GM12878 (cell line): ENCODE measurements at regions not wholly inside any gene's neighbourhood (a gene's known extent, or its start where the extent isn't known, plus 50 kb on each side); places are given as distances from the start of the nearest gene placed in this dataset.

Experiments used
- ATAC-seq: fragments of 200-7000 bp; cut with Tn5 transposase; 3 replicates; pipeline ENCODE4 v1.9.1; 2020; ENCODE audit warnings: mild to moderate bottlenecking, moderate library complexity
- BruUV-seq: library from RNA; stranded (reverse); fragments of 400-500 nt; replicated peaks from 2 replicates; lab custom pipeline; 2021; lab: Mats Ljungman, UMichigan
- CTCF ChIA-PET: fragments of 300-600 bp; sonication (Branson Sonifier 250); formaldehyde crosslinking; extraction: SDS; loops from one replicate; lab custom pipeline; 2021; ENCODE audit warnings: inconsistent platforms; lab: Yijun Ruan, JAX
- POLR2A ChIA-PET: fragments of 350-600 bp; formaldehyde crosslinking; extraction: SDS; loops from one replicate; lab custom pipeline; 2021; ENCODE audit warnings: inconsistent platforms; lab: Charles Lee
- RAD21 ChIA-PET: fragments of 300-600 bp; sonication (Branson Sonifier 250); formaldehyde crosslinking; loops from one replicate; lab custom pipeline; 2023; ENCODE audit warnings: antibody characterized with exemption; ENCODE audit not compliant: unreplicated experiment; lab: Charles Lee
- SMC1A ChIA-PET: fragments of 300-600 bp; sonication (Branson Sonifier 250); formaldehyde crosslinking; loops from one replicate; lab custom pipeline; 2023; ENCODE audit not compliant: unreplicated experiment, uncharacterized antibody; lab: Charles Lee
- DNase-seq: peaks from one replicate; pipeline ENCODE4 v3.0.0-alpha.2; 2011; ENCODE audit warnings: low read depth, low spot score
- FAIRE-seq: peaks from 3 replicates; lab custom pipeline; 2011; peaks lifted over from hg19 to GRCh38; lab: Jason Lieb, UNC
- H2AFZ ChIP-seq: 2 replicates; pipeline ENCODE4 v1.6.0; 2011; ENCODE audit warnings: low read depth, low read length, control low read depth; ENCODE audit not compliant: control insufficient read depth
- H3K27ac ChIP-seq: 2 replicates; pipeline ENCODE4 v1.5.1; 2011; ENCODE audit warnings: control low read depth; ENCODE audit not compliant: control insufficient read depth, insufficient read depth
- H3K27me3 ChIP-seq, 2 experiments: replicated peaks in 1 of 2; 2 replicates each; pipeline versions ENCODE4 v1.6.0 to v1.6.1; 2011; ENCODE audit warnings: low read length in 1 of 2; ENCODE audit not compliant: control insufficient read depth in 2 of 2, insufficient read depth in 2 of 2
- H3K36me3 ChIP-seq, 2 experiments: 2 replicates each; pipeline ENCODE4 v1.5.1; 2011; ENCODE audit warnings: low read length in 1 of 2; ENCODE audit not compliant: control insufficient read depth in 2 of 2, insufficient read depth in 2 of 2
- H3K4me1 ChIP-seq: 2 replicates; pipeline ENCODE4 v1.6.1; 2011; ENCODE audit warnings: mild to moderate bottlenecking, low read length, moderate library complexity, mixed read lengths; ENCODE audit not compliant: control insufficient read depth, insufficient read depth
- H3K4me2 ChIP-seq: 2 replicates; pipeline ENCODE4 v1.6.0; 2011; ENCODE audit warnings: control low read depth; ENCODE audit not compliant: control insufficient read depth, insufficient read depth
- H3K4me3 ChIP-seq: fragments of 200-600 bp; sonication (generic); 2 replicates; pipeline ENCODE4 v1.5.1; 2016
- H3K79me2 ChIP-seq: 2 replicates; pipeline ENCODE4 v1.6.0; 2011; ENCODE audit warnings: low read length; ENCODE audit not compliant: control insufficient read depth, insufficient read depth
- H3K9ac ChIP-seq: 2 replicates; pipeline ENCODE4 v1.8.0; 2011; ENCODE audit warnings: low read length, control low read depth, mixed read lengths; ENCODE audit not compliant: control insufficient read depth, insufficient read depth
- H3K9me3 ChIP-seq: replicated peaks from 3 replicates; pipeline ENCODE4 v1.5.1; 2011; ENCODE audit warnings: mild to moderate bottlenecking, low read length; ENCODE audit not compliant: control insufficient read depth, insufficient read depth
- H4K20me1 ChIP-seq: 2 replicates; pipeline ENCODE4 v1.6.0; 2011; ENCODE audit not compliant: control insufficient read depth, insufficient read depth
- ASH2L ChIP-seq: fragments of 300-600, 200-600 bp; sonication (generic); IDR thresholded peaks from 2 replicates; pipeline ENCODE4 v1.6.1; 2017; ENCODE audit warnings: low read depth, mild to moderate bottlenecking, borderline replicate concordance
- BHLHE40 ChIP-seq, 2 experiments: fragments of 450-650 bp in 1 of 2; IDR thresholded peaks; 2 replicates each; pipeline ENCODE4 v1.6.1; 2011 to 2017; ENCODE audit warnings: low read depth in 2 of 2, borderline replicate concordance in 1 of 2, improper control_type of control experiment in 1 of 2, low read length in 1 of 2, mild to moderate bottlenecking in 1 of 2
- CTCF ChIP-seq, 3 experiments: IDR thresholded peaks in 2 of 3; conservative IDR thresholded peaks in 1 of 3; 2 replicates each; pipeline ENCODE4 v1.5.1; 2011; ENCODE audit warnings: low read depth in 3 of 3, low read length in 3 of 3, mild to moderate bottlenecking in 3 of 3, control low read depth in 2 of 3, moderate library complexity in 2 of 3, inconsistent platforms in 1 of 3, mixed read lengths in 1 of 3; ENCODE audit not compliant: control insufficient read depth in 2 of 3, insufficient read depth in 1 of 3; ENCODE audit errors: extremely low read depth in 1 of 3
- HDAC6 ChIP-seq: fragments of 200-600 bp; sonication (generic); IDR thresholded peaks from one replicate; pipeline ENCODE4 v1.8.0; 2017; ENCODE audit warnings: antibody characterized with exemption; ENCODE audit not compliant: unreplicated experiment
- JUNB ChIP-seq: IDR thresholded peaks from 2 replicates; pipeline ENCODE4 v1.6.1; 2016; ENCODE audit warnings: antibody characterized with exemption, mild to moderate bottlenecking
- MAX ChIP-seq: IDR thresholded peaks from 2 replicates; pipeline ENCODE4 v1.6.1; 2012; ENCODE audit warnings: low read depth, low read length, improper control_type of control experiment
- PAX5 ChIP-seq: IDR thresholded peaks from 2 replicates; pipeline ENCODE4 v1.6.1; 2011; ENCODE audit warnings: low read depth, low read length, borderline replicate concordance
- POLR2A ChIP-seq: IDR thresholded peaks from 2 replicates; pipeline ENCODE4 v1.6.1; 2011; ENCODE audit warnings: low read depth, mild to moderate bottlenecking, low read length
- RAD21 ChIP-seq: IDR thresholded peaks from 2 replicates; pipeline ENCODE4 v1.6.1; 2011; ENCODE audit warnings: mild to moderate bottlenecking, low read depth, low read length, moderate library complexity; ENCODE audit not compliant: insufficient read depth
- SP1 ChIP-seq: IDR thresholded peaks from one replicate; pipeline ENCODE4 v1.6.1; 2011; ENCODE audit warnings: low read depth, low read length
- TCF3 ChIP-seq: IDR thresholded peaks from 2 replicates; pipeline ENCODE4 v1.6.1; 2012; ENCODE audit warnings: low read depth, mild to moderate bottlenecking, low read length, borderline replicate concordance; ENCODE audit not compliant: insufficient read depth
- TCF7 ChIP-seq: IDR thresholded peaks from 2 replicates; pipeline ENCODE4 v1.6.1; 2014; ENCODE audit warnings: antibody characterized with exemption, borderline replicate concordance
- USF1 ChIP-seq: IDR thresholded peaks from 2 replicates; pipeline ENCODE4 v1.6.1; 2011; ENCODE audit warnings: borderline replicate concordance, low read depth, mild to moderate bottlenecking, moderate library complexity, mixed read lengths, low read length; ENCODE audit not compliant: insufficient read depth; ENCODE audit errors: extremely low read length
- ZNF217 ChIP-seq: fragments of 450-650 bp; IDR thresholded peaks from 2 replicates; pipeline ENCODE4 v1.6.1; 2017; ENCODE audit warnings: antibody characterized with exemption, mild to moderate bottlenecking
- ZZZ3 ChIP-seq: IDR thresholded peaks from 2 replicates; pipeline ENCODE4 v1.6.1; 2011; ENCODE audit warnings: low read depth; ENCODE audit not compliant: control insufficient read depth, insufficient read length
- WGBS: methylation state at CpG from one replicate; pipeline ENCODE4 v1.1.6; 2016; ENCODE audit warnings: low lambda C conversion rate; ENCODE audit not compliant: insufficient replicate concordance, insufficient coverage; ENCODE audit errors: missing lambda C conversion rate; 5-methylcytosine and 5-hydroxymethylcytosine counted together
- in situ Hi-C: fragments of 300-500 bp; cut with MboI; formaldehyde crosslinking; loops from 9 replicates; pipeline ENCODE4 v1.14.3; 2018; ENCODE audit warnings: mixed read lengths
- intact Hi-C: fragments of 100-400 bp; cut with micrococcal nuclease; formaldehyde crosslinking; loops from one replicate; pipeline ENCODE4 v1.14.2; 2022; ENCODE audit not compliant: unreplicated experiment

GRCh38 chr16:79267146-79267545 lies 333.4 kb downstream of the MAF start:
- TF ChIP-seq ASH2L, result no peak
- TF ChIP-seq, all 136 proteins: peak for 0
- no peaks in the 10 kb centered on the region for H4K20me1 ChIP-seq
- ChIA-PET CTCF (no interaction called here), SMC1A (no interaction called here), RAD21 (no interaction called here), POLR2A (no interaction called here)
- no peaks in the 10 kb centered on the region for H3K36me3 ChIP-seq
- no peak overlapping the region for H3K9ac ChIP-seq
- DNase-seq (no peak), FAIRE-seq (no peak), ATAC-seq (no peak)
- H3K27ac ChIP-seq, result no peak overlapping the region
- H2AFZ ChIP-seq, result no peak overlapping the region
- H3K4me1 ChIP-seq, result peaks cover 11% of the 10 kb centered on the region
- no peaks in the 10 kb centered on the region for H3K79me2 ChIP-seq
- no peak overlapping the region for H3K4me3 ChIP-seq
- in situ Hi-C loops (no loop called here), intact Hi-C loops (loop anchor here (10.0 kb wide), 1 partner anchor 342 kb away; no protein-coding TSS in a partner anchor)
- no TSS peak for BruUV-seq
- 13% methylated on average over 6 of the region's 6 CpGs for WGBS
- H3K4me2 ChIP-seq, result no peak overlapping the region
- H3K27me3 ChIP-seq, result no peaks in the 10 kb centered on the region
- H3K9me3 ChIP-seq, result no peaks in the 10 kb centered on the region; the same call in 2 of the 3 replicates

GRCh38 chr16:79265701-79266100 lies 334.8 kb downstream of the MAF start:
- Histone ChIP-seq H3K4me1 (peaks cover 7% of the 10 kb centered on the region), H3K4me3 (no peak overlapping the region), H3K9me3 (no peaks in the 10 kb centered on the region; the same call in 2 of the 3 replicates), H3K79me2 (no peaks in the 10 kb centered on the region), H3K36me3 (no peaks in the 10 kb centered on the region), H3K4me2 (no peak overlapping the region), H2AFZ (no peak overlapping the region), H4K20me1 (no peaks in the 10 kb centered on the region), H3K27ac (no peak overlapping the region), H3K9ac (no peak overlapping the region), H3K27me3 (no peaks in the 10 kb centered on the region)
- in situ Hi-C loops, result no loop called here
- WGBS, result 13% methylated on average over 4 of the region's 4 CpGs
- DNase-seq, result no peak
- CTCF ChIA-PET, result no interaction called here
- SMC1A ChIA-PET, result no interaction called here
- no peak for FAIRE-seq
- POLR2A ChIA-PET, result no interaction called here
- RAD21 ChIA-PET, result no interaction called here
- no TSS peak for BruUV-seq
- intact Hi-C loops, result loop anchor here (10.0 kb wide), 1 partner anchor 341 kb away; no protein-coding TSS in a partner anchor
- ATAC-seq, result no peak
- TF ChIP-seq POLR2A (no peak), CTCF (IDR thresholded peaks at IDR 0.05 in 2 of 3, conservative IDR thresholded peaks at IDR 0.05 in 1 of 3; ENCODE audit: control insufficient read depth in 2 of 3, extremely low read depth in 1 of 3, insufficient read depth in 1 of 3, low read depth in 3 of 3, low read length in 3 of 3) (no peak), TCF3 (no peak), BHLHE40 (IDR thresholded peaks at IDR 0.05; ENCODE audit: borderline replicate concordance in 1 of 2, low read depth in 2 of 2, low read length in 1 of 2) (no peak), TCF7 (no peak), JUNB (no peak), SP1 (no peak), RAD21 (no peak), ZZZ3 (no peak), PAX5 (no peak), USF1 (no peak), ZNF217 (no peak), MAX (no peak), HDAC6 (no peak)
